Ramos (cell line): ENCODE measurements at regions not wholly inside any gene's neighbourhood (a gene's known extent, or its start where the extent isn't known, plus 50 kb on each side); places are given as distances from the start of the nearest gene placed in this dataset.
"Not testable (repeated sequence)": the region's sequence is repeated elsewhere in the genome, so short reads cannot be mapped to it uniquely, and the experiment has no call there.

Source experiments
- in situ Hi-C: fragments of 300-500 bp; cut with MboI; formaldehyde crosslinking; loops from one replicate; pipeline ENCODE4 v1.14.3; 2022; ENCODE audit warnings: low sequenced_read_pairs; ENCODE audit not compliant: unreplicated experiment

- in situ Hi-C loops = no loop called here
Observed at GRCh38 chr20:7147220-7147601, 379.7 kb downstream of the BMP2 start.

- in situ Hi-C loops = no loop called here
Observed at GRCh38 chr20:7151676-7152470, 384.4 kb downstream of the BMP2 start.

DNA sequence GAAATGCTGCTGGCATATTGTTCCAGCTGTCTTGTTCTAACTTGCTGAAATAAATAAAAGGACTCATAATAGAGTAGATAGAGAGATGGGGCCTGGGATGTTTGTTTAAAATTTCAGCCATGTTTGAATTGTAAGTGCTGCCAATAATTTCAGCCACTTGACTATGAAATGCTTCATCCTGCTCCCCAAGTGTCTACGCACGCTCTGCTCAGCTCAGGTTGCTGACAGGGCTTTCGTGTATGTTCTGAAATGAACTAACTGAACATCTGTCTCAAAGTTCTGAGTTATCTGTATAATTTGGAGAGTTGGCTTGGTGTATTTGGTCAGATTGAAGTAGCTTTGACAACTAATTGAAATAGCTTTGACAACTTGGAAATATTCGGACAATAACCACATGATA lies 387.8 kb downstream of the BMP2 start:
- in situ Hi-C loops = no loop called here

DNA sequence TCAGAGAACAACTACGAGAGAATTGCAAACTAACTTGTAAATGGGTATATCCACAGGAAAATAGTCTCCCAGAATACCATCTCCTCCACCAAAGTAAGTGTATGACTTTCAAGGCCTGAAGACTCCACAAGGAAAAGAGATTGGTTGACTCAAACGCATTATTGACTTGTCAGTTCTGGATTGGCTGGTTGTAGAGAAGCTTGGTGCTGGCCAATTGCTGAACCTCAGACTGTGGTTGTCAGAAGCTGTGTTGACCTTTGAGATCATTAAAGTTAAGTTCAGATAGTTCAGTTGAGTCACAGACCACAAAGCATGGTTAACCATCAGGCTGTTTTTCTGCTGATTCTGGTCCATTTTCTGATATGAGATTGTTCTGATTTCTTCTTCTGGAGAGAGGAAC lies 388.3 kb downstream of the BMP2 start:
- in situ Hi-C loops = no loop called here

- in situ Hi-C loops = no loop called here
Observed at GRCh38 chr20:7159903-7160302, 392.4 kb downstream of the BMP2 start.

GRCh38 chr20:7161690-7162089 lies 394.2 kb downstream of the BMP2 start:
- in situ Hi-C loops = no loop called here

DNA sequence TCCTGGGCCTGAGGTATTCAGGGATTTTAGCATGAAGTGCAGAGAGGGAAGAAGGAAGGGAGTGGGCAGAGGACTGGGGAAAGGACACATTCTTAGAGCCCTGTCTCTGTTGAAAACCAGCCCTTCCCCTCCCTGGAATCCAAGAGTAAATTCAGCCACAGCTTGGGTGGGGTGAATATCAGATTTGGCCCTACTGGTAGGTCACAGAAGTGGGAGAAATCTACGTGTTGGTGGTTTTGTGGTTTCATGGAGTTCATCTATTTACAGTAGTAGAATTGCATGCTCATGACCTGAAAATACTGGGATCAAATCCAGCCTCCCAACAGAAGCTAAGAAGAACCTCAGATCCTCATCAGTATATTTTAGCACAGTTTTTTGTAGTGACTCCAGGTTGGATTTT lies 404.4 kb downstream of the BMP2 start:
- in situ Hi-C loops = no loop called here

DNA sequence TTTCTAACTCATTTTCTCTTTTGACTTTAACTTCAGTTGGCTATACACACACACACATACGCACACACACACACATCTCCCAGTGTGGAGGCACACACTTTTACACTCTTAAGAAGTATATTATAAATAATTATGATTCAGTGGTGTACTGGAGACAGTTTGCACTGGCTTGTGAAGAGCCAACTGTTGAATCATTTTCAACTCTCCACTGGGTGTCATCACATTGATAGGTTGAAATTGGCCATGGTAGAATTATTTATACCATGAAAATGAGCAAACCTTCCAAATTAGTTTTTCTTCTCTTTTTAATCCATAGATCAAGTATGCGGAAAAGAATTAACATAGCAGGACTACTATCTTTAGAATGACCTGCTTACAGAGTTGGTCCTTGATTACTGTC lies 407.1 kb downstream of the BMP2 start:
- in situ Hi-C loops = no loop called here

DNA sequence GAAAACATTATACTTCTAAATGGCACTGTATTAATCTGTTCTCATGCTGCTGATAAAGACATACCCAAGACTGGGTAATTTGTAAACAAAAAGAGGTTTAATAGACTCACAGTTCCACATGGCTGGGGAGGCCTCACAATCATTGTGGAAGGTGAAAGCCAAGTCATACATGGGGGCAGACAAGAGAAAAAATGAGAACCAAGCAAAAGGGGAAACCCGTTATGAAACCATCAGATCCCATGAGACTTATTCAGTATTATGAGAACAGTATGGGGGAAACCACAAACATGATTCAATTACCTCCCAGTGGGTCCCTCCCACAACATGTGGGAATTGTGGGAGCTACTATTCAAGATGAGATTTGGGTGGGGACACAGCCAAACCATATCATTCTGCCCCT lies 408.3 kb downstream of the BMP2 start:
- in situ Hi-C loops = not testable (repeated sequence)

DNA sequence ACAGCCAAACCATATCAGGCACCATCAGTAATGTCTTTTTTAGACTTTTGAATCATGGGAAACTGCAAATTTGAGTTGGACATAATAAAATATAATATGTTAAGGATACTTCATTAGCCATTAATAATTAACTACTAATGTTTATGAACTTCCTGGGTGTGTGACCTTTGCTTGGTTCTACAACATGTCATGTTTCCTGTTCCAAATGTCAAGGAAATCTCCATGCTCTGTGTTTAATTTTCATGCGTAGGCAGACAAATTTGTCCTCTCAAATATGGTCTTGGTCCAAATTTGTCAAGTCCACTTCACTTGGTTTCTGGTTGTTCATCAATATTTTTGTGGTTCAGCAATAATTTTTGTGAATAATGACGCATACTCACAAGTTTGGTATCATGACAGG lies 410.5 kb downstream of the BMP2 start:
- in situ Hi-C loops = no loop called here

GRCh38 chr20:7180256-7181045 lies 413.0 kb downstream of the BMP2 start:
- in situ Hi-C loops = no loop called here

GRCh38 chr20:7189231-7189630 lies 421.7 kb downstream of the BMP2 start:
- in situ Hi-C loops = no loop called here

DNA sequence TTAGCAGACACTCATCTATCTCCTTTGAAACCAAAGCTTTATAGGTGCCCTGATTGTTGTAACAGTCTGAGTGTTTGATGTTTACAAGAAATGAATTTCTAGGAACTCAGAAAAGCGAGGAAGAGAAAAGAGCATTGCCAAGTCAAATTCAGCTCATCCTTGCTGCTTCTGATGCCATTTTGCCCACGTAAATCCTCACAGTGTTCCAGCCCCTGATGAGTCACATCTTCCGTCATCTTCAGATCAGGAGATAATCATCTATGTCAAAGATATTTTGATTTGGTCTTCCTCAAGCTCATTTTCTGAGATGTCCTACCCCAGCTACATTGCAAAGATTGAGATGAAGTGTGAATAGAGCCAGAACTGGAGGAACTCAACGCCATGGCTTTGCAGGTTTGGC lies 426.2 kb downstream of the BMP2 start:
- in situ Hi-C loops = no loop called here

- in situ Hi-C loops = no loop called here
Observed at GRCh38 chr20:7195704-7196103, 428.2 kb downstream of the BMP2 start.

DNA sequence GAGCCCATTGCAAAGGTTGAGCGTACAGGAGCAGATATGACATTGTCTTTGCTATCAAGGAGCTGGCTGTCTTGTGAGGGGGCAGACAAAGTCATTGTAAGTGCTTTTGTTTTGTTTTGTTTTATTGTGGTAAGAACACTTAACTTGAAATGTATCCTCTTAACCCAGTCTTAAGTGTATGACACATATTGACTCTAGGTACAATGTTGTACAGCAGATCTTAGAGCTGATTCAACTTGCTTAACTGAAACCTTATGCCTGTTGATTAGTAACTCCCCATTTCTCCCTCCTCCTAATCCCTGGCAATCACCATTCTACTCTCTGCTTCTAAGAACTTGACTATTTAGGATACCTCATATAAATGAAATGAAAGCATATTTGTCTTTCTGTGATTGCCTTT lies 429.0 kb downstream of the BMP2 start:
- in situ Hi-C loops = no loop called here

DNA sequence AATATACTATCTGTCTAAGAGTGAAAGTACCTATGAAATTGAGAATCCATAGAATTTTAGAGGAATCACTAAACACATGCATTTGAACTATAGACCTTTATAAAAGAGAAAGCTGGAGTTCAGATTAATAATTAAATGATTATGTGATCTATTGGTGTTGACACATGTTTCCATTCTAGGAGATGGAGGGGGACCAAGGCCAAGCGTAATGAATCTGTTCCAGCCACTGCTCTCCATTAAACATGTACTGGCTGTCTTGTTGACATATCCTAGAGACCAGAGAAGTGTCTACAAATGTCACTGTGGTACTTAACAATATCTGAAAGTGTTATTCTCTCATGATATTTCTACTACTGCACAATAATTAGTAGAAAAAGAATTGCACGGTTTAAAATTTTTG lies 432.4 kb downstream of the BMP2 start:
- in situ Hi-C loops = no loop called here

GRCh38 chr20:7207186-7207798 lies 439.8 kb downstream of the BMP2 start:
- in situ Hi-C loops = no loop called here

- in situ Hi-C loops = no loop called here
Observed at GRCh38 chr20:7210910-7211309, 443.4 kb downstream of the BMP2 start.

DNA sequence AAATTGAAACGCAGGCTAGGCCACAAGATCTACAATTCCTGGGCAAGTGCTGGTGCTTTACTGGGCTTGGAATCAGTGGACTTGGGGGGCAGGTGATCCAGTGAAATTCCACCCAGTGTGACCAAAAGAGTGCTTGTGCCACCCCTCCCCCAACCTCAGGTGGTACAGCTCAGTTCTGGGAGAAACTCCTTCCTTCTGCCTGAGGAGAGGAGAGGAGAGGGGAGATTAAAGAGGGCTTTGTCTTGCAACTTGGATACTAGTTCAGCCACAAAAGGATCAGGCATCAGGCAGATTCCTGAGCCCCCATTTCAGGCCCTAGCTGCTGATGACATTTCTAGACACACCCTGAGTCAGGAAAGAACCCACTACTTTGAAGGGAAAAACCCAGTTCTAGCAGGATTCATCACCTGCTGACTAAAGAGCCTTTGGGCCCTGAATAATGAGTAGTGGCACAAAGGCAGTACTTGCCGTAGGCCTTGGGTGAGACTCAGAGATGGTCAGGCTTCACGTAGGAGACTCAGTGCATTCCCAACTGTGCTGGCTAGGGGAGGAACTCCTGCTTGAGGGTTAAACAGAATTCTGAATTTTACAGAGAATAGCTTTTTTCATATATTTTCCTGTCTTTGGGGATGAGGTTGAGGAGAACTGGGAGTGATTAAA lies 446.7 kb downstream of the BMP2 start:
- in situ Hi-C loops = no loop called here

DNA sequence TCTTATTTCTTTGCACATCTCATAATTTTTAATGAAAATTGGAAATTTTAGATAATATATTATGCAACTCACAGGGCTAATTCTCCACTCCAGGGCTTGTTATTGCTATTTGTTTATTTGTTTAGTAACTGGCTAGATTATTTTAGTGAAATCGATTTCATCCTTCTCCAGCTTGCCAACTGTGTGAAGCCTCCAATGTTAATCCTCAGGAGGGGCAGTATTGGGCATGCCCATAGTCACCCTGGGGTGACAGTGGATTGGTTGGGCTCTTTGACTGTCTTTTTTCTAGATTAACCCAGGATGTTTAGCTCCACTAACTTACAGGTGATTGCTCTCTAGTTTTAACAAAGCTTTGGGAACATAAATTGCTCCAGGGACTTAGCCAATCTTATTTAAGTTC lies 450.1 kb downstream of the BMP2 start:
- in situ Hi-C loops = no loop called here

- in situ Hi-C loops = no loop called here
Observed at GRCh38 chr20:7220755-7221154, 453.3 kb downstream of the BMP2 start.
